NAMALWA (cell line): ENCODE measurements at regions not wholly inside any gene's neighbourhood (a gene's known extent, or its start where the extent isn't known, plus 50 kb on each side); places are given as distances from the start of the nearest gene placed in this dataset.
A peak's percentile ranks its signal among the peaks of the same experiment; 100 is the strongest.

Experiments
- DNase-seq: peaks from one replicate; pipeline ENCODE4 v3.0.0-alpha.2; 2015; ENCODE audit warnings: low spot score

- DNase-seq, result no peak
Observed at GRCh38 chr3:137204409-137204808, 246.6 kb downstream of the IL20RB start.

DNA sequence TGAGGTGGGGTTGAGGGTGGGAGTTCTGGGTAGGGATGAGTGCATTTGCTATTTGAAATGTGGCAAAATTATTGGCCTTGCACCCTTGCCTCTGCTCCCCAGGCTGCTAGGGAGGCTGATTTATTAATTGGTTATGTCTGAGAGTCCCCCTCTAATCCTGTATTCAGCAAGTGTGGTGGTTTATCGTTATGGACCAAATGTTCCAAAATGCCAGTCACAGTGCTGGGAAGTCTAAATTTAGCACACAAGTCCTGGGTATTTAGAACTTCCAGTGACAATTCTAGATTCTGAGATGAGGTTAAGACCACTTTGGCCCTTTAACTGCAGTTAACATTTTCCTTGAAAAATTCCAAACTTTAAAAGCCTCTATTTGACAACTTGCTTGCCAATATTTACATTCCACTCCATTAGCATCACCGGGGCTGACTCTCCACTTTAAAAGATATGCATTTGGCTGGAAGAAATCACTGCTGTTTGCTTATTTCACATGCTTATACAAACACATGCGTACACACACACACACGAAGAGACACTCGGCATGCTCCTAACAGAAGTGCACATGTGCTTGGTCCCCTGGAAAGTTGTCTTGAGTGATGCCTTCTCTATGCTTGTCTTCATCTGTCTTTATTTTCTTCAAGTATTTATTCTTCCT, 247.7 kb downstream of the IL20RB start:
- DNase-seq, result no peak

GRCh38 chr3:137207616-137208015, 249.8 kb downstream of the IL20RB start:
- DNase-seq, result no peak

- peak; percentile 20 for DNase-seq
Observed at GRCh38 chr3:137217733-137218132, 259.9 kb downstream of the IL20RB start.

DNA sequence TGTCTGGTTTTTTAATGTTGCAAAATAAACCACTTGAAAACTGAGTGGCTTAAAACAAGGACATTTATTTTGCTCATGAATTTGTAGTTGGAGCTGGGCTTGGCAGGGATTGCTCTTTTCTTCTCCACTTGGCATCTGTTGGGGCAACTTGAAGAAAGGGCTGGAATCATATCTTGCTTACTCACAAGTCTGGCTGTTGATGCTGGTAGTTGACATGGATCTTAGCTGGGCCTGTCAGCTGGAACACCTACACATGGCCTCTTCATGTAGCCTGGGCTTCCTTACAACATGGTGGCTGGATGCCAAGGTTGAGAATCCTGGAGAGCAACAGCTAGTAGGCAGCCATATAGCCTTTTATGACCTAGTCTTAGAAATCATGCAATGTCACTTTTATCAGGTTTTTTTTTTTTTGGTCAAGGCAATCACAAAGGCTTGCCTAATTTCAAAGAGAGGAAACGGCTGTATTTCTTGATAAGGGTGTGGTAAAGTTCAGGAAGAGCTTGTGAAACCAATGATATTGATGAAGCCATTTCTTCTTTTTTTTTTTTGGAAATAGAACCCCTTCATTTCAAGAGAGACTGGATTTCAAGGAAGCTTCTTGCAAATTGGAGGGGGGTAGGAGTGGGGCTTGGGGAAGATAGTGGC, 262.1 kb downstream of the IL20RB start:
- DNase-seq, result no peak

- no peak for DNase-seq
Observed at GRCh38 chr3:137222736-137223225, 265.0 kb downstream of the IL20RB start.

GRCh38 chr3:137224464-137224863, 266.7 kb downstream of the IL20RB start:
- DNase-seq, result no peak

GRCh38 chr3:137242836-137243400, 285.1 kb downstream of the IL20RB start:
- DNase-seq, result no peak

GRCh38 chr3:137246491-137246890, 288.7 kb downstream of the IL20RB start:
- no peak for DNase-seq

DNA sequence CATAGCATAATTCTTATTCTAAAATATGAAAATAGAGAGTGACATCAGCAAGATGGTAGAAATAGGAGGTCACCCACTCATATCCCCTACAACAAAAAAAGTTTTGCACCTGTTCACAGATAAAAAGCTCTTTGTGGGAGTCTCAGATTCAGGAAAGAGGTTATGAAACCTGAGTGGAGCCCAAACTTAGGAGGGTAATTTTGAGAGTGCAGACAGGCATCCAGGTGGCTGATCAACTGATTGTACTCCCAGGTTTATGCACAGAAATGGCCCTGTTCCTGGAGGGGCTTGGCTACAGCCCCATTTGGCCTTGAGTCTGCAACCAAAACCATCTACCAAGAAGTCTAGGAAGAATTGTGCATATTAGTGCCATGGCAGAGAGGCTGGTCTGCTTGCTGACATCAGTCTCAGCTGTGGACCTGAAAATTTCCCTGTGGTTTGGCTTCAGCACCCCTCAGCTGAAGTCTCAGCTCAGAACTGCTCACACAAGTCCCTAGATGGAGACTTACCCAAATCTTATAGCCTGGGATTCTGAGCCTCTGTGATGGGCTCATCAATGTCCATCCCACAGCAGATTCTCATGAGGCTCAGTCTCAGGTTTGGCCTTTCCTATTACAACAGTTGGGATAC, 291.6 kb downstream of the IL20RB start:
- DNase-seq, result no peak

DNA sequence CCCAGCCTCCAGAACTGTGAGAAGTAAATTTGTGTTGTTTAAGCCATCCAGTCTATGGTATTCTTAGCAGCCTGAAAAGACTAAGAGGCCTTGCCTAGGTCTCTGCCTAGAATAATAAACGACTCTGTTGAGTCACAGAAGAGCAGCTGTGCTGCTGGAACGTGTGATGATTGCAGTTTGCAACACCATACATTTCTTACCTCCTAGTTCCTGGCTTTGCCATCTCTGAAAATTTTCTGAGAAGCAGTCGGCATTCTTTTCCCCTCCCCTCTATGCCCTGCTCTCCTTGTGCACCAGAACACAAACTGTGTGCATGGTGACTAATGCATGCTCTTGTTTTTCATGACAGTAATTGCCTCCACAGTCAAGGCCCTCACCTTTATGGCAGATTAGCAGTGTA, 301.3 kb downstream of the IL20RB start:
- no peak for DNase-seq

GRCh38 chr3:137259701-137260100, 301.9 kb downstream of the IL20RB start:
- DNase-seq, result no peak

DNA sequence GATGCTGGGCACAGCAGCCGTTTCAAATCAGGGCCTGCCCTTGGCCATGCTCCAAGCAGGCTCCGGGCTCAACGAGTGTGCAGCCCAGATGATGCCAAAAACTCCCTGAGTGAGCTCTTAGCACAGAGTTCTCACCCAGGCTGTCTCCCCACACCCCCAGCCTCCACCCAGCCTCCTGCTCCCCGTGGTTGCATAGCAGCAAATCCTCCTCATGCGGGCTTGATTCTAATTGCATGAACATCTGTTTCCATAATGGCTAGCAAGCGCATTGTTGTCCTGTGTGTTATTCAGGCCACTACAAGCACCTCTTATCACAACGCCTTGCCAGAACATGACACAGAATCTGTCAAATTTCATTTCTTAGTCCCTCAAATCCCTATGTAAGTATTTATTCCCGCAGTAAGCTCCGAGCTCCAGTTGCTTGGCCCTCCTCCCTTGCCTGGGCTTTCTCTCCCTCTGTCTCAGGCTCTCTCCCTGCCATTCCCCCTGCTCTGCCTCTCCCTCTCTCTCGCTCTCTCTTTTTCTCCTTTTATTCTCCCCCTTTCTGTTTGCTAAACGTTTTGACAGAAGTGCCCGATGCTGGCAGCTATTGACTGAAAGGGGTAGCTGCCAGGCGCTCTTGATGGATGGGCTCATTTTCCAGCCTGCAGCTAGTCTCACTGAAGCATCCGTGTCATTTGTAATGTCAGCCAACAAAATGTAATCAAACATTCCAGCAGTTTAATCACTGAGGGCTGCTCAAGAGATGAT, 306.5 kb downstream of the IL20RB start:
- DNase-seq, result no peak

DNA sequence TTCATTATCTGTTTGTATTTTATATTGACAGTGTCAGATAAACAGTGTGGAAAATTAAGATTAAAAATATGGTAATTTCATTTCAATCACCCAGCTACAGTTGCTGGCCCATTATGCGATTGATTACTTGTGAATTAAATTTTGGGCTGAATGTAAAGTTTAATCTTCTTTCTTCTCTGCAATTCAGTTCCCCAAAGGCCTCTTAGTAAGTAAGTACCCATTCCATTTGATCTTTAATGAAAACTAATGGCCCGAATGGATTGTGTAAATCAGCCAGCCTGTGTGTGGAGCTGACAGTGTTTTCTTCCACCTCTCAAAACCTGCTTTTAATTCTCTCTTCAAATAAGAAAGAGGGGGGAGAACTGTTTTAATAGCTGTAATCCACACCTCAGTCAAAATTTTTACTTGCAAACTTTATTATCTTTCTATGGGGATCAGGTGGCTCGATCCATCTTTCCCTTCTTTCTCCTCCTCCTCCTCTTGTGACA, 307.1 kb downstream of the IL20RB start:
- no peak for DNase-seq

- DNase-seq, result no peak
Observed at GRCh38 chr3:137282871-137283270, 325.1 kb downstream of the IL20RB start.

DNA sequence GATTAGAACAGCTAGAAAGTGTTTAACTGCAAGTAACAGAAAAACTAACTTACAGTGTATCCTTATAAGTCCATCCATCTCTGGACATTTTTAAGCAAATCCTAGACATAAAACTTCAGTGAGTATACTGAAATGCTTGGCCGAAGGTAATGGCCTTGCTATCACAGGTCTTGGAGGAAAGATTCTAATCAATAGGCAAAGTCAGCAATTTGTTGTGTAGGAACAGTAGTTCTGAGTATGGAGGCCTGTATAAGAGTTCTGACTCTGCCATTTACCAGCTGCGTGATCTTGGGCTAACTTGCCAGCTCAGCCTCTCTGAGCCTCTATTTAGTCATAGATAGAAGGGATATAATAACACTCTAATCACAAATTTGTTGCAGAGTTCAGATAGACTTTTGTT, 328.1 kb downstream of the IL20RB start:
- DNase-seq, result no peak

DNA sequence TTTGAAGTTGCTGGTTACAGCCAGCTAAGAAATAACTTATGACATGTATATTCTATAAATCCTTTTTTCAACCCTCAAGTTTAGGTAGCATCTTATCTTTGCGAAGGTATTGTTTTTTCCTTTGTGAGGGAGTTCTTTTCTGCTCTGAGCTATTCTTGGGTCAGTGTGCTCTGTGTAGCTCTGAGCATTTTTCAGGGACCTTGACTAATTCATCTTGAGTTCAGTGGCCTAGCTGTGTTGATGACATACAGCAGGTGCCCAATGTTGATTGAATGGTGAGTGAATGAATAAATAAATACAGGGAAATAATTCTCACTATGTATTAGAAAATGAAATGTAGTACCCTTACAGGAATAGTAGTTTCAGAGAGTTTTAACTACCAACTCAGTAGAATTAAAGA, 335.3 kb downstream of the IL20RB start:
- no peak for DNase-seq

- no peak for DNase-seq
Observed at GRCh38 chr3:137294139-137294538, 336.4 kb downstream of the IL20RB start.

- DNase-seq, result no peak
Observed at GRCh38 chr3:137294839-137295238, 337.1 kb downstream of the IL20RB start.

DNA sequence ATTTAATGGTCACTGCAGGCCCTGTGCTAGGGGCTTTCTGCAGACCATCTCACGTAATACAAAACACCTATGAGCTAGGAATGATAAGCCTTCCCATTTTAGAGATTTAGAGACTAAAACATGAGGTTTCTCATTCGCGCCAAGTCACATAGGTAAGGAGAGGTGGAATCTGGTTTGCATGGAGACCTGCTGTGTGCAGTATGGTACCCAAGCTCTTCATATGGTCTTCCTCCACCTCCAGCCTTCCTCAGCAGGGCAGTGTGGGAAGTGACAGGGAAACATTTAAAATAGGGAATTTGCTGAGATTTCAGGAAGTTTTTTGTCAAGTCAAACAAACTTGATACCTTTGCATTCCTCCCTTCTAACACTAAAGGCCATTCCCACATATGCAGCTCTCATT, 337.6 kb downstream of the IL20RB start:
- no peak for DNase-seq

DNA sequence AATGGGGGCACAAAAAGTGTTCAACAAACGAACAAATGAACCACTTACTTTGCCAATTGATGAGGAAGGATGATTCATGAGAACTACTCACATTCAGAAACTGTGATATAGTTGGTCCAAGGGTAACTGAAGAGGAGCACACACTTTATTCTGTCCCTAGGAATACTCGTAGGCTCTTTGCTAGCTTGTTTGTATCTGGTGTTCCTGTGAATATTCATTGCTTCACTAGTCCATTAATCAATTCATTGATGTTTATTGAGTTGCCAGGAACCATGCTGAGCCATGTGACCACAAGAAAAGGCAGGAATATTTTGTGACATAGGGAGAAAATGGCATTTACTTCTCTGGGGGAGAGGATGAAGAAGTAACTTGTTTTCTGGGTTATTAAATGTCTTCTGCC, 338.3 kb downstream of the IL20RB start:
- no peak for DNase-seq

DNA sequence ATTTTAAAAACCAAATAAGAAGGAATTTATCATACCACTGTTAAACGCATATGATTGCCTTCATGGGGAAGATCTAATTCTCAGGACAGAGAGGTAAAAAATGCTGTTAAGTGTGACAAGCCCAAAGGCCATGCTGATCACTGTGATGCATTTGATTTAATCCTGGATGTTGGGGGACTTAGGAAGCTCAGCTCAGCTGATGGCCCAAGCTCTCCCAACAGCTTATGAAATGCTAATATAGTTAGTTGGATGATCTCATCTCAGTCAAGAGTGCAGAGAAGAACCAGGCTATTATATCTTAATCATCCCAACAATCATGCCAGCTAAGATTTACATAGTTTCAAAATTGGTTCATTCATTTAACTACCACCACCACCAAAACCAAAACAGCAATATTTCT, 340.0 kb downstream of the IL20RB start:
- no peak for DNase-seq
